GM19324 (cell line): ENCODE measurements at regions not wholly inside any gene's neighbourhood (a gene's known extent, or its start where the extent isn't known, plus 50 kb on each side); places are given as distances from the start of the nearest gene placed in this dataset.

Experiments used
- ATAC-seq: cut with Tn5 transposase; IDR thresholded peaks from one replicate; pipeline ENCODE4 v1.9.1; 2021; ENCODE audit warnings: mild to moderate bottlenecking, moderate library complexity; ENCODE audit not compliant: unreplicated experiment, low FRiP score

- ATAC-seq, result no peak
Observed at GRCh38 chr17:71681427-71682173, 439.2 kb upstream of the SOX9 start.

- ATAC-seq, result no peak
Observed at GRCh38 chr17:71682174-71682494, 438.7 kb upstream of the SOX9 start.

GRCh38 chr17:71689782-71690181 lies 431.0 kb upstream of the SOX9 start:
- no peak for ATAC-seq

- no peak for ATAC-seq
Observed at GRCh38 chr17:71699907-71700306, 420.9 kb upstream of the SOX9 start.

GRCh38 chr17:71703701-71704100 lies 417.1 kb upstream of the SOX9 start:
- ATAC-seq, result no peak

DNA sequence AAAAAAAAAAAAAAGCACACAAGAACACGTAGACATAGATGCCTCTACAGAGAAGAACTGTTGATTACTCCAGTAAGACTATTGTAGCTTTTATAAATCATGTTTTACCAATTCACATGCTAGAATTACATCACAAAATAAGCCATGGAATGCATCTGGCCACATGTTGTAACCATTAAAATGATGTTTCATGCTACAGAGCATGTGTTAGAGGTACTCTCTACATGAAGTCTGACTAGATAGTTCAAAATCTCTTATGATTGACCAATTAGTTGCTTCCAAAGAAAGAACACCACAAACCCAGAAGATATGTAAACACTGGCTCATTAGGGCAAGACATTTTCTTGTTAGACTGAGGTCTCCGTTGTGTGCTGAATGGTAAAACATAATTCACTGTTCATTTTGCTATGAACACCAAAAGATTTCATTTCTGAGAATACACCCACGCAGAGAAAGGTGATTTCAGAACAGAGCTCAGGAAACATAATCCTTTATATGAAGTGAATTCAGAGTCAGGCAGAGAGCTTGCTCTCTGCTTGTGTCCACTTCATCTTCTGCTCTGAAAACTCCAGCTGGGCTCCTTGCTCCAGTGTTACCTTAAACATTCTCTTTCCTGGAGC lies 411.4 kb upstream of the SOX9 start:
- ATAC-seq, result no peak

DNA sequence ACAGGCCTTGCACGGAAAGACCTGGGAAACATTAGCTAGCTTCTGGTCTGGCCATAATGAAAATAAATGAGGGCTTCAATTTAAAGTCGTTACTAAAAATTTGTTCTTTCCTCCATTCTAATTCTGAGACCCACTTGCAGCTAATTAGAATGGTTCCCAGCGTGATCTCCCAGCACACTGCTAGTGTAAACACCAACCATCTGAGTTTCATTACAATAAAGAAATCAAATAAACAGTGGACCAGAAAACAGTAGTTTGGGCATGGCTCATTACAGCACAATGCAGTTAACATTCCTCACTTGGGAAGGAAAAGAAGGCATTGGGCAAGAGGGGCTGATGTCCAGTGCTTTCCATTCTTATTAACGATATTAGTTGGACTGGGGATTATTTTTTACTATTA lies 410.9 kb upstream of the SOX9 start:
- no peak for ATAC-seq

DNA sequence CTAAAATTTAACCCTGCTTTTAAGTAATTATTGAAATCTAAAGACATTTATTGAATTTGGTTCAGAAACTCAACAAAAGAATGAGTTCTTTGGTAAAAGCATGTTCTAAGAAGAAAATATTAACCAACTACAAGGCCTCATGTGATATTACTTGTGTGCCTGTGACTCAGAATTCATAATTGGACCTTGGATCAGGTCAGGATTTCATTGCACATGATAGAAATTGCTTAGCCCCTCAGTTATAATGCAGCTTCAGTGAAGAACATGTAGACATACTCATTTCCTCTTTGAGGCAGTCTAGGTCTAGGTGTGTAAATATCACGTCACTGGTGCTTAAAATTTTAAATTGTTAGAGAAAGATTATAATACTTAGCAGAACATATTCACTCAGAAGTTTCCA lies 410.0 kb upstream of the SOX9 start:
- no peak for ATAC-seq

GRCh38 chr17:71713846-71714245 lies 407.0 kb upstream of the SOX9 start:
- ATAC-seq, result no peak

- ATAC-seq, result no peak
Observed at GRCh38 chr17:71724339-71724738, 396.5 kb upstream of the SOX9 start.

- no peak for ATAC-seq
Observed at GRCh38 chr17:71725811-71726210, 395.0 kb upstream of the SOX9 start.

DNA sequence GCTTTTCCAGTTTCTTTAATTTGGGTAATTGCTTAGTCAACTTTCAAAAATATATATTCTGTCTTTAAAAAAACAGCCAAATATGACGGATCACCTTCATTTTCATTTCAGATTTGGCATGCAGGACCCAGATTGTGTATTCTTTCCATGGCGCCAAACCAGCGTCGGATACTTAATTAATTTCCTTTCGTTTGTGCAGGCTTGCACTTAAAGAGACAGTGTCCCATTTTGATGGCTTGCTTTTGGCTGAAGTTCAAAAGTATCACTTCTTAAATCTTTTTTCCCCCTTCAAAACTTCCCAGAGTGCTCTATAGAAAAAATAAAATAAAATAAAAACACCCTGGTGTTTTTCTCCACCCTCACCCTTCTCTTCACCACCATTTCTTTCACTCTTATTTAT lies 394.5 kb upstream of the SOX9 start:
- no peak for ATAC-seq

- no peak for ATAC-seq
Observed at GRCh38 chr17:71727292-71727691, 393.5 kb upstream of the SOX9 start.

GRCh38 chr17:71727723-71728122 lies 393.1 kb upstream of the SOX9 start:
- ATAC-seq, result no peak

DNA sequence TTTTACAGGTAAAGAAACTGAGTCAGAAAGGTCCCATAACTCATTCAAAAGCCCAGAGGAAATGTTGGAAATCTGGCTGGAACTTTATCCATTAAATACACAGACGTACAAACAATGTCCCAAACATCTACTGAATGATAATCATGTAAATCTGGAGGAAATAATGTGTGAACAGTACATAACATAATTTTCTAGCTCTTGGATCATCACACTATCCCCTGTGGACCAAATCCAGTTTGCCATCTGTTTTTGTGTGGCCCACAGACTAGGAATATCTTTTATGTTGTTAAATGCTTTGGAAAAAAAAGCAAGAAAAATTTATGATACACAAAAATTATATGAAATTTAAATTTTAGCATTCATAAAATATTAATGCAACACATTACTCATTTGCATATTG lies 389.9 kb upstream of the SOX9 start:
- no peak for ATAC-seq

DNA sequence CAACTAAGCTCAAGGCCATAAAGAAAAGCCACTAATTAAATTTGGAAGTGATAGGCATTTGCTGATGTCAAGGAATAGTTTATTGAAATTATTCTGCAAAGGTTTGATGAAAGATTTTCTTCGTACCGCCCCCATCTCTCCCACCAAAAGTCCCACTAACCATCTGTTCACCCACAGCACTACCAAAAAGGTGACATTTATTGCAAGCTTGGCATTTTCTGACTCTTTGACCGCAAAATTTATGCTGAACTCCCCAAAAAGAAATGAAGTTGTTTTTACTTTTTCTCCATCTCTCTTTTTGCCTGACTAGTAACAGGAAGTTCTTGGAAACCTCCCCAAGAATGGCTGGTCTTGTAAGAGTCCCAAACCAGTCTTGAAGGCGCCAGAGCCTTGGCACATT lies 384.9 kb upstream of the SOX9 start:
- no peak for ATAC-seq

DNA sequence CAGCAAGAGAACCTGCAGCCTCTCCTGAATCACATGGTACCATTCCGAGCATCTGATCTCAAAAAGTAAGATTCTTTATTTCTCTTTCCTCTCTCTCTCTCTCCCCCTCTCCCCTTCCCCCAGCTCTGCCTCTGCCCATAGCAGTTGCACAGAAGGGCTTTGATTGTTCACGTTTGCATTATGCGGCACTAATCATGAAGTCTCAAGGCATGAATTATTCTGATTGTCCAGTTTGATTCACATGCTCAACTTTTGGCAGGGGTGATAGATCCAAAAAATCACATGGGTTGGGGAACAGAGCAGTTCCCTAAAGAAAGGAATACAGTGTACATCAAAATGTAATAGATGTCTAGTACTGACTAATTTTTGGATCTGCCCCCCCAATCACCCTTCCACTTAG lies 380.0 kb upstream of the SOX9 start:
- no peak for ATAC-seq

- no peak for ATAC-seq
Observed at GRCh38 chr17:71741836-71742235, 379.0 kb upstream of the SOX9 start.

DNA sequence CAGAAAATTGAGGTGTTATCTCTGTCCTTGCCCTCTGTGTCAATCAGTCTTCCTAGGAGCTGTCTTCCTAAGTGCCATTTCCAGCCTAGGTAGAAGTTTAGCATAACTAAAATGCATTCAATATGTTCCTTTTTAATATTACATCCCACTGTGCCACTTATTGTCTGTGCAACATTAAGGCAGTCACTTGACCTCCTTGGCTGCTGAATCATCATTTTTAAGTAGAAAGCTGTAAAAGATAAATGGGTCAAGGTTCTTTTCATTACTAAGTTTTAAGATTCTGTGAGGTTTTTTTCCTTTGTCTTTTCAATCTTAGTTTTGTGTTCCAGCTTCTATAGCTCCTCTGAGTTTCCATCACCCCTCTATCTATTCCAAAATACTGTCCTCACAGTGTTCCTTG lies 371.9 kb upstream of the SOX9 start:
- ATAC-seq, result no peak

GRCh38 chr17:71753070-71753469 lies 367.8 kb upstream of the SOX9 start:
- no peak for ATAC-seq

GRCh38 chr17:71757156-71757555 lies 363.7 kb upstream of the SOX9 start:
- no peak for ATAC-seq

DNA sequence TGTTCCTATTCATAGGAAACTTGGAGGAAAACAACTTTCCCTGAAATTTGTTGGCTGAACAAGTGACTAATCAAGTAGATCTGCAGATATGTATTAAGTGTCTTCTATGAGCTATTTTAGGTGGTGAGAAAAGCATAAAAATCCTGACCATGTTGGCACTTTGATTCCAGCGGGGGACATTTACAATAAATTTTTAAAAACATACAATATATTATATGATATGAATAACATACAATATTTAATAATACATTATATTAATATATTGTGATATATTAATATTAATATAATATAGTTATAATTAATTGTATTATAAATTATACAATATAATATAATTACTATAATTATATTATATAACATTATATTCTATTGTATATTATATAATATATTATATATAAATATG lies 362.9 kb upstream of the SOX9 start:
- ATAC-seq, result no peak
